HG03159 (cell line): ENCODE measurements at regions not wholly inside any gene's neighbourhood (a gene's known extent, or its start where the extent isn't known, plus 50 kb on each side); places are given as distances from the start of the nearest gene placed in this dataset.

ENCODE experiments used
- ATAC-seq: cut with Tn5 transposase; IDR thresholded peaks from one replicate; pipeline ENCODE4 v1.9.1; 2021; ENCODE audit warnings: mild to moderate bottlenecking, moderate library complexity; ENCODE audit not compliant: unreplicated experiment

GRCh38 chr11:45062115-45062514, 84.3 kb upstream of the PRDM11 start:
- ATAC-seq = no peak

- no peak for ATAC-seq
These were observed 83.3 kb upstream of the PRDM11 start for GRCh38 chr11:45062974-45063635.

- ATAC-seq = no peak
These were observed 82.8 kb upstream of the PRDM11 start for GRCh38 chr11:45063669-45064068.

- ATAC-seq = no peak
These were observed 78.5 kb upstream of the PRDM11 start for GRCh38 chr11:45067966-45068365.

- no peak for ATAC-seq
These were observed 75.2 kb upstream of the PRDM11 start for GRCh38 chr11:45071232-45071631.

GRCh38 chr11:45073685-45074141, 72.7 kb upstream of the PRDM11 start:
- ATAC-seq = no peak

GRCh38 chr11:45075519-45075918, 70.9 kb upstream of the PRDM11 start:
- ATAC-seq = no peak

GRCh38 chr11:45075952-45076351, 70.5 kb upstream of the PRDM11 start:
- no peak for ATAC-seq

GRCh38 chr11:45076761-45077160, 69.7 kb upstream of the PRDM11 start:
- no peak for ATAC-seq

GRCh38 chr11:45078236-45079074, 68.0 kb upstream of the PRDM11 start:
- no peak for ATAC-seq

GRCh38 chr11:45079075-45079444, 67.4 kb upstream of the PRDM11 start:
- no peak for ATAC-seq

GRCh38 chr11:45079567-45079942, 66.9 kb upstream of the PRDM11 start:
- ATAC-seq = no peak

GRCh38 chr11:45079943-45080719, 66.3 kb upstream of the PRDM11 start:
- ATAC-seq = peak; percentile 80

- ATAC-seq = no peak
These were observed 63.5 kb upstream of the PRDM11 start for GRCh38 chr11:45082744-45083543.

GRCh38 chr11:45083544-45084087, 62.8 kb upstream of the PRDM11 start:
- ATAC-seq = no peak

GRCh38 chr11:45085646-45086501, 60.6 kb upstream of the PRDM11 start:
- ATAC-seq = no peak

- no peak for ATAC-seq
These were observed 59.9 kb upstream of the PRDM11 start for GRCh38 chr11:45086526-45086925.

GRCh38 chr11:45087086-45087899, 59.1 kb upstream of the PRDM11 start:
- no peak for ATAC-seq

- no peak for ATAC-seq
These were observed 58.6 kb upstream of the PRDM11 start for GRCh38 chr11:45087900-45088160.
